ENCODE measurements at regions not wholly inside any gene's neighbourhood (a gene's known extent, or its start where the extent isn't known, plus 50 kb on each side); places are given as distances from the start of the nearest gene placed in this dataset.

DNA sequence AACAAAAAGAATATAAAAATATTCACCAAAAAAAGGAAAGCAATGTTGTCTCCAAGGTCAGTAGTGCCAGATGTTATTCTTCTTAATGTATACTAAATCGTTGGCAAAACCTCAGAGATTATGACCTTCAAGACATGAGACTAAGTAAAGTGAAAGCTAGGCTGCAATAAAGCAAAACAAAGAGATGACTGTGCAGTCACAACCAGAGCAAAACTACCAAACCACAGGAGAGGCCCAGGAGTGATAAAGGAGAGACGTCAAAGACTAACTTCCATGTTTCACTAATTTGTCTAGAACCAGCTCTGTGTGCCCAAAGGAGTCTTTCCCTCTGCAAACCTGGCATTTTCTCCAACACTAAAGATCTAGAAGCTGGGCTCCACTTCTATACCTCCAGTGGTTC is 155.9 kb upstream of the POU3F2 start:
- no peaks in the 10 kb centered on the region for H3K9me3 ChIP-seq
- TF ChIP-seq, protein P1, sequence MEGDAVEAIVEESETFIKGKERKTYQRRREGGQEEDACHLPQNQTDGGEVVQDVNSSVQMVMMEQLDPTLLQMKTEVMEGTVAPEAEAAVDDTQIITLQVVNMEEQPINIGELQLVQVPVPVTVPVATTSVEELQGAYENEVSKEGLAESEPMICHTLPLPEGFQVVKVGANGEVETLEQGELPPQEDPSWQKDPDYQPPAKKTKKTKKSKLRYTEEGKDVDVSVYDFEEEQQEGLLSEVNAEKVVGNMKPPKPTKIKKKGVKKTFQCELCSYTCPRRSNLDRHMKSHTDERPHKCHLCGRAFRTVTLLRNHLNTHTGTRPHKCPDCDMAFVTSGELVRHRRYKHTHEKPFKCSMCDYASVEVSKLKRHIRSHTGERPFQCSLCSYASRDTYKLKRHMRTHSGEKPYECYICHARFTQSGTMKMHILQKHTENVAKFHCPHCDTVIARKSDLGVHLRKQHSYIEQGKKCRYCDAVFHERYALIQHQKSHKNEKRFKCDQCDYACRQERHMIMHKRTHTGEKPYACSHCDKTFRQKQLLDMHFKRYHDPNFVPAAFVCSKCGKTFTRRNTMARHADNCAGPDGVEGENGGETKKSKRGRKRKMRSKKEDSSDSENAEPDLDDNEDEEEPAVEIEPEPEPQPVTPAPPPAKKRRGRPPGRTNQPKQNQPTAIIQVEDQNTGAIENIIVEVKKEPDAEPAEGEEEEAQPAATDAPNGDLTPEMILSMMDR (IDR thresholded peaks at IDR 0.05), result no peak
- H3K27ac ChIP-seq, result no peak overlapping the region
- no peak overlapping the region for H3K4me3 ChIP-seq
- DNase-seq (ENCODE audit: low spot score) (no peak), ATAC-seq (ENCODE audit: insufficient number of reproducible peaks, low FRiP score, low read depth) (no peak)
- no peaks in the 10 kb centered on the region for H3K36me3 ChIP-seq
- H3K4me1 ChIP-seq (ENCODE audit: control insufficient read depth in 1 of 2, low read depth in 2 of 2), result no peaks in the 10 kb centered on the region
- no peaks in the 10 kb centered on the region for H3K27me3 ChIP-seq (replicated peaks; ENCODE audit: insufficient read depth)

DNA sequence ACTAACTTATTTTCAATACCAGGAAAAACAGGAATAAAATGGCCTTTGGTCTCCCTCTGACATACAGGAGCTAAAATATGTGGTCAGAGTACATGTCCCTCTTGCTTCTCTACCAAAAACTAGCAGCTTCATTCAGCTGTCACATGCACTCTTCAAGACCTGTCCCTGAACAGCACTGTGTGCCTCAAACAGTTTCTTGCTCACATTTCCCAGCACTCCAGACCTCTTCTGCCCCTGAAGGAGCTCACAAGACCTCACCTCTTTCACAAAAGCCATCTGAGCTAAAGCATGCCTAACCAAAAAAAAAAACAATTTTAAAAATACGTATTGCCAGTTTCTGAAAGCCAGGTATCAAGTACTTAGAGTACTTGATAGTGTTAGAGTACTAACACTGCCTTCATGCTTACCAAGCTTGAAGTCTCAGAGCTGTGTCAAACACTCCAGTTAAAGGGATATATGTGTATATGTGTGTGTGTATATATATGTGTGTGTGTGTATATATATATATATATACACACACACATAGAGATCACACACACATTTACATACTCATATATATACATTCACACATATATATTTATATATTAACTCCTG is 148.3 kb upstream of the POU3F2 start:
- ATAC-seq (ENCODE audit: insufficient number of reproducible peaks, low FRiP score, low read depth) (no peak), DNase-seq (ENCODE audit: low spot score) (no peak)
- H3K27ac ChIP-seq, result no peak overlapping the region
- TF ChIP-seq, protein P1 (IDR thresholded peaks at IDR 0.05), result no peak
- no peak overlapping the region for H3K4me3 ChIP-seq
- H3K27me3 ChIP-seq (replicated peaks; ENCODE audit: insufficient read depth), result no peaks in the 10 kb centered on the region
- H3K4me1 ChIP-seq (ENCODE audit: control insufficient read depth in 1 of 2, low read depth in 2 of 2), result no peaks in the 10 kb centered on the region
- no peaks in the 10 kb centered on the region for H3K9me3 ChIP-seq
- no peaks in the 10 kb centered on the region for H3K36me3 ChIP-seq

GRCh38 chr6:98687752-98688151 is 146.6 kb upstream of the POU3F2 start:
- H3K27ac ChIP-seq, result no peak overlapping the region

GRCh38 chr6:98695091-98695801 is 139.1 kb upstream of the POU3F2 start:
- no peak for ATAC-seq (ENCODE audit: insufficient number of reproducible peaks, low FRiP score, low read depth)
- DNase-seq (ENCODE audit: low spot score), result no peak
- no peaks in the 10 kb centered on the region for H3K36me3 ChIP-seq
- H3K27me3 ChIP-seq (replicated peaks; ENCODE audit: insufficient read depth), result no peaks in the 10 kb centered on the region
- no peak overlapping the region for H3K27ac ChIP-seq
- H3K4me3 ChIP-seq, result no peak overlapping the region
- TF ChIP-seq, protein P1 (IDR thresholded peaks at IDR 0.05), result no peak
- no peaks in the 10 kb centered on the region for H3K9me3 ChIP-seq
- no peaks in the 10 kb centered on the region for H3K4me1 ChIP-seq (ENCODE audit: control insufficient read depth in 1 of 2, low read depth in 2 of 2)

More at GRCh38 chr6:98687752-98688151, 146.6 kb upstream of the POU3F2 start:
- no peak for DNase-seq (ENCODE audit: low spot score)
- Histone ChIP-seq H3K36me3 (no peaks in the 10 kb centered on the region), H3K9me3 (no peaks in the 10 kb centered on the region), H3K4me1 (ENCODE audit: control insufficient read depth in 1 of 2, low read depth in 2 of 2) (no peaks in the 10 kb centered on the region), H3K4me3 (no peak overlapping the region), H3K27me3 (replicated peaks; ENCODE audit: insufficient read depth) (no peaks in the 10 kb centered on the region)
- no peak for ATAC-seq (ENCODE audit: insufficient number of reproducible peaks, low FRiP score, low read depth)
- TF ChIP-seq, protein P1 (IDR thresholded peaks at IDR 0.05), result no peak

GRCh38 chr6:98711380-98711779 is 123.0 kb upstream of the POU3F2 start:
- no peaks in the 10 kb centered on the region for H3K9me3 ChIP-seq
- TF ChIP-seq, protein P1 (IDR thresholded peaks at IDR 0.05), result no peak
- no peak overlapping the region for H3K27ac ChIP-seq
- DNase-seq (ENCODE audit: low spot score), result no peak
- no peak overlapping the region for H3K4me3 ChIP-seq
- no peaks in the 10 kb centered on the region for H3K36me3 ChIP-seq
- H3K4me1 ChIP-seq (ENCODE audit: control insufficient read depth in 1 of 2, low read depth in 2 of 2), result no peaks in the 10 kb centered on the region
- H3K27me3 ChIP-seq (replicated peaks; ENCODE audit: insufficient read depth), result no peaks in the 10 kb centered on the region
- no peak for ATAC-seq (ENCODE audit: insufficient number of reproducible peaks, low FRiP score, low read depth)
